ENCODE measurements at regions not wholly inside any gene's neighbourhood (a gene's known extent, or its start where the extent isn't known, plus 50 kb on each side); places are given as distances from the start of the nearest gene placed in this dataset.

DNA sequence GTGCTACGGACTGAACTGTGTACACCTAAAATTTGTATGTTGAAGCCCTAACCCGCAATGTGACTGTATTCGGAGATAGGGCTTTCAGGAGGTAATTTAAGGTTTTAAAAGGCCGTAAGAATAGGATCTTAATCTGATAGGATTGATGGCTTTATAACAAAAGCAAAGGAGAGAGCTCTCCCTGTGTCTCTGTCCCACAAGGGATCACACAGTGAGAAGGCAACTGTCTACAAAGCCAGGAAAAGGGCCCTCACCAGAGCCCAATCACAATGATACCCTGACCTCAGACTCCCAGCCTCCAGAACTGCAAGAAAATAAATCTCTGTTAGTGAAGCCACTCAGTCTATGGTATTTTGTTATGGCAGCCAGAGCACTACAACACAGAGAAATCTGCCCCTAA lies 208.7 kb upstream of the ZC3H12C start:
- H3K9me3 ChIP-seq (replicated peaks; ENCODE audit: control insufficient read depth, insufficient read depth, low read length) = no peaks in the 10 kb centered on the region; the same call in 1 of the 3 replicates
- H3K36me3 ChIP-seq (ENCODE audit: control insufficient read depth in 2 of 2, insufficient read depth in 2 of 2, low read length in 1 of 2) = no peaks in the 10 kb centered on the region
- WGBS (ENCODE audit: insufficient coverage, insufficient replicate concordance, low lambda C conversion rate, missing lambda C conversion rate) = 65% methylated on average over 4 of the region's 4 CpGs
- ChIA-PET CTCF (interaction anchor here (1.3 kb wide), 1 partner anchor 46 kb away, joined by 4 read pairs; no protein-coding TSS in a partner anchor), RAD21 (ENCODE audit: unreplicated experiment) (no interaction called here), SMC1A (ENCODE audit: uncharacterized antibody, unreplicated experiment) (interaction anchor here (0.5 kb wide), 1 partner anchor 918 kb away, joined by 3 read pairs; no protein-coding TSS in a partner anchor), POLR2A (no interaction called here)
- DNase-seq (ENCODE audit: low read depth, low spot score) (no peak), ATAC-seq (no peak), FAIRE-seq (no peak)
- no peak overlapping the region for H2AFZ ChIP-seq (ENCODE audit: control insufficient read depth, low read depth, low read length)
- H3K4me3 ChIP-seq = no peak overlapping the region
- H4K20me1 ChIP-seq (ENCODE audit: control insufficient read depth, insufficient read depth) = no peaks in the 10 kb centered on the region
- no peak overlapping the region for H3K27ac ChIP-seq (ENCODE audit: control insufficient read depth, insufficient read depth)
- no peak for TF ChIP-seq ZBED1 (IDR thresholded peaks at IDR 0.05; ENCODE audit: borderline replicate concordance)
- TF ChIP-seq, protein P1, sequence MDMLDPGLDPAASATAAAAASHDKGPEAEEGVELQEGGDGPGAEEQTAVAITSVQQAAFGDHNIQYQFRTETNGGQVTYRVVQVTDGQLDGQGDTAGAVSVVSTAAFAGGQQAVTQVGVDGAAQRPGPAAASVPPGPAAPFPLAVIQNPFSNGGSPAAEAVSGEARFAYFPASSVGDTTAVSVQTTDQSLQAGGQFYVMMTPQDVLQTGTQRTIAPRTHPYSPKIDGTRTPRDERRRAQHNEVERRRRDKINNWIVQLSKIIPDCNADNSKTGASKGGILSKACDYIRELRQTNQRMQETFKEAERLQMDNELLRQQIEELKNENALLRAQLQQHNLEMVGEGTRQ (IDR thresholded peaks at IDR 0.05; ENCODE audit: borderline replicate concordance, low read depth, low read length) = no peak
- no peak for TF ChIP-seq ZNF217 (IDR thresholded peaks at IDR 0.05)
- TF ChIP-seq LARP7 (IDR thresholded peaks at IDR 0.05) = no peak
- TF ChIP-seq TCF12 (IDR thresholded peaks at IDR 0.05; ENCODE audit: low read depth, low read length) = no peak
- TF ChIP-seq, protein P2, sequence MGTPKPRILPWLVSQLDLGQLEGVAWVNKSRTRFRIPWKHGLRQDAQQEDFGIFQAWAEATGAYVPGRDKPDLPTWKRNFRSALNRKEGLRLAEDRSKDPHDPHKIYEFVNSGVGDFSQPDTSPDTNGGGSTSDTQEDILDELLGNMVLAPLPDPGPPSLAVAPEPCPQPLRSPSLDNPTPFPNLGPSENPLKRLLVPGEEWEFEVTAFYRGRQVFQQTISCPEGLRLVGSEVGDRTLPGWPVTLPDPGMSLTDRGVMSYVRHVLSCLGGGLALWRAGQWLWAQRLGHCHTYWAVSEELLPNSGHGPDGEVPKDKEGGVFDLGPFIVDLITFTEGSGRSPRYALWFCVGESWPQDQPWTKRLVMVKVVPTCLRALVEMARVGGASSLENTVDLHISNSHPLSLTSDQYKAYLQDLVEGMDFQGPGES (IDR thresholded peaks at IDR 0.05) = no peak
- no peak for TF ChIP-seq RB1 (IDR thresholded peaks at IDR 0.05; ENCODE audit: borderline replicate concordance)
- TF ChIP-seq NBN (IDR thresholded peaks at IDR 0.05) = no peak
- no peak for TF ChIP-seq NFYA (IDR thresholded peaks at IDR 0.05; ENCODE audit: borderline replicate concordance, low read depth, low read length)
- TF ChIP-seq RUNX3 (IDR thresholded peaks at IDR 0.05; ENCODE audit: low read length) = no peak
- TF ChIP-seq, protein P3, sequence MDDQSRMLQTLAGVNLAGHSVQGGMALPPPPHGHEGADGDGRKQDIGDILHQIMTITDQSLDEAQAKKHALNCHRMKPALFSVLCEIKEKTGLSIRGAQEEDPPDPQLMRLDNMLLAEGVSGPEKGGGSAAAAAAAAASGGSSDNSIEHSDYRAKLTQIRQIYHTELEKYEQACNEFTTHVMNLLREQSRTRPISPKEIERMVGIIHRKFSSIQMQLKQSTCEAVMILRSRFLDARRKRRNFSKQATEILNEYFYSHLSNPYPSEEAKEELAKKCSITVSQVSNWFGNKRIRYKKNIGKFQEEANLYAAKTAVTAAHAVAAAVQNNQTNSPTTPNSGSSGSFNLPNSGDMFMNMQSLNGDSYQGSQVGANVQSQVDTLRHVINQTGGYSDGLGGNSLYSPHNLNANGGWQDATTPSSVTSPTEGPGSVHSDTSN (IDR thresholded peaks at IDR 0.05; ENCODE audit: insufficient replicate concordance, low read depth, low read length) = no peak
- no peak for TF ChIP-seq MYC (IDR thresholded peaks at IDR 0.05; ENCODE audit: insufficient read depth, insufficient read length, insufficient replicate concordance, low read length, severe bottlenecking)
- TF ChIP-seq, protein P4, sequence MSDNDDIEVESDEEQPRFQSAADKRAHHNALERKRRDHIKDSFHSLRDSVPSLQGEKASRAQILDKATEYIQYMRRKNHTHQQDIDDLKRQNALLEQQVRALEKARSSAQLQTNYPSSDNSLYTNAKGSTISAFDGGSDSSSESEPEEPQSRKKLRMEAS (IDR thresholded peaks at IDR 0.05; ENCODE audit: low read depth, low read length) = no peak
- no peak for TF ChIP-seq RAD21 (IDR thresholded peaks at IDR 0.05; ENCODE audit: insufficient read depth, low read depth, low read length)
- no peaks in the 10 kb centered on the region for H3K79me2 ChIP-seq (ENCODE audit: control insufficient read depth, insufficient read depth, low read length)
- BruUV-seq (replicated peaks) = no TSS peak
- no peak overlapping the region for H3K9ac ChIP-seq (ENCODE audit: control insufficient read depth, insufficient read depth, low read length)
- no peak overlapping the region for H3K4me2 ChIP-seq (ENCODE audit: control insufficient read depth, insufficient read depth)
- in situ Hi-C loops (cut with MboI) (no loop called here), intact Hi-C loops (cut with micrococcal nuclease; ENCODE audit: unreplicated experiment) (no loop called here)
- H3K4me1 ChIP-seq (ENCODE audit: control insufficient read depth, insufficient read depth, low read length) = no peaks in the 10 kb centered on the region
- H3K27me3 ChIP-seq (replicated peaks in 1 of 2; ENCODE audit: control insufficient read depth in 2 of 2, insufficient read depth in 2 of 2, low read length in 1 of 2) = peaks cover 0 to 2% of the 10 kb centered on the region in 2 experiments; a peak in 1 of 4 replicates
